ENCODE measurements at regions not wholly inside any gene's neighbourhood (a gene's known extent, or its start where the extent isn't known, plus 50 kb on each side); places are given as distances from the start of the nearest gene placed in this dataset.

DNA sequence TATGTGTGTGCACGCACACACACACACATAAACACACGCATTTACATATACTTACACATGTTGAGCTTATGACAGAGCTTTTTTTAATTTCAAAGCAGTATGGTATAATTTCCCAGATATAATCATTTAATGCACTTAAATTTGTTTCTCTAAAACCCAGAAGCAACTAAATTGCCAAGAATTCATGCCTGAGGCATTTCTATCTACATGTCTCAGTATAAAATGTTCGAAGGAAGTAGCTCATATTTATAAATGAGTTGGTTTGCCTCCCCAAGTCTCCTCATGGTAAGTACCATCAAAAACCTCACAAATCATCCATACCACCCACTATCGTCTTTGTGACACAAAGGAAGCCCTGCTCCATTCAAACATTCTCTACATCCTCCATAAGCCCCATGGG, 130.6 kb downstream of the RPL22L1 start (continued):
- TF ChIP-seq, protein P1, sequence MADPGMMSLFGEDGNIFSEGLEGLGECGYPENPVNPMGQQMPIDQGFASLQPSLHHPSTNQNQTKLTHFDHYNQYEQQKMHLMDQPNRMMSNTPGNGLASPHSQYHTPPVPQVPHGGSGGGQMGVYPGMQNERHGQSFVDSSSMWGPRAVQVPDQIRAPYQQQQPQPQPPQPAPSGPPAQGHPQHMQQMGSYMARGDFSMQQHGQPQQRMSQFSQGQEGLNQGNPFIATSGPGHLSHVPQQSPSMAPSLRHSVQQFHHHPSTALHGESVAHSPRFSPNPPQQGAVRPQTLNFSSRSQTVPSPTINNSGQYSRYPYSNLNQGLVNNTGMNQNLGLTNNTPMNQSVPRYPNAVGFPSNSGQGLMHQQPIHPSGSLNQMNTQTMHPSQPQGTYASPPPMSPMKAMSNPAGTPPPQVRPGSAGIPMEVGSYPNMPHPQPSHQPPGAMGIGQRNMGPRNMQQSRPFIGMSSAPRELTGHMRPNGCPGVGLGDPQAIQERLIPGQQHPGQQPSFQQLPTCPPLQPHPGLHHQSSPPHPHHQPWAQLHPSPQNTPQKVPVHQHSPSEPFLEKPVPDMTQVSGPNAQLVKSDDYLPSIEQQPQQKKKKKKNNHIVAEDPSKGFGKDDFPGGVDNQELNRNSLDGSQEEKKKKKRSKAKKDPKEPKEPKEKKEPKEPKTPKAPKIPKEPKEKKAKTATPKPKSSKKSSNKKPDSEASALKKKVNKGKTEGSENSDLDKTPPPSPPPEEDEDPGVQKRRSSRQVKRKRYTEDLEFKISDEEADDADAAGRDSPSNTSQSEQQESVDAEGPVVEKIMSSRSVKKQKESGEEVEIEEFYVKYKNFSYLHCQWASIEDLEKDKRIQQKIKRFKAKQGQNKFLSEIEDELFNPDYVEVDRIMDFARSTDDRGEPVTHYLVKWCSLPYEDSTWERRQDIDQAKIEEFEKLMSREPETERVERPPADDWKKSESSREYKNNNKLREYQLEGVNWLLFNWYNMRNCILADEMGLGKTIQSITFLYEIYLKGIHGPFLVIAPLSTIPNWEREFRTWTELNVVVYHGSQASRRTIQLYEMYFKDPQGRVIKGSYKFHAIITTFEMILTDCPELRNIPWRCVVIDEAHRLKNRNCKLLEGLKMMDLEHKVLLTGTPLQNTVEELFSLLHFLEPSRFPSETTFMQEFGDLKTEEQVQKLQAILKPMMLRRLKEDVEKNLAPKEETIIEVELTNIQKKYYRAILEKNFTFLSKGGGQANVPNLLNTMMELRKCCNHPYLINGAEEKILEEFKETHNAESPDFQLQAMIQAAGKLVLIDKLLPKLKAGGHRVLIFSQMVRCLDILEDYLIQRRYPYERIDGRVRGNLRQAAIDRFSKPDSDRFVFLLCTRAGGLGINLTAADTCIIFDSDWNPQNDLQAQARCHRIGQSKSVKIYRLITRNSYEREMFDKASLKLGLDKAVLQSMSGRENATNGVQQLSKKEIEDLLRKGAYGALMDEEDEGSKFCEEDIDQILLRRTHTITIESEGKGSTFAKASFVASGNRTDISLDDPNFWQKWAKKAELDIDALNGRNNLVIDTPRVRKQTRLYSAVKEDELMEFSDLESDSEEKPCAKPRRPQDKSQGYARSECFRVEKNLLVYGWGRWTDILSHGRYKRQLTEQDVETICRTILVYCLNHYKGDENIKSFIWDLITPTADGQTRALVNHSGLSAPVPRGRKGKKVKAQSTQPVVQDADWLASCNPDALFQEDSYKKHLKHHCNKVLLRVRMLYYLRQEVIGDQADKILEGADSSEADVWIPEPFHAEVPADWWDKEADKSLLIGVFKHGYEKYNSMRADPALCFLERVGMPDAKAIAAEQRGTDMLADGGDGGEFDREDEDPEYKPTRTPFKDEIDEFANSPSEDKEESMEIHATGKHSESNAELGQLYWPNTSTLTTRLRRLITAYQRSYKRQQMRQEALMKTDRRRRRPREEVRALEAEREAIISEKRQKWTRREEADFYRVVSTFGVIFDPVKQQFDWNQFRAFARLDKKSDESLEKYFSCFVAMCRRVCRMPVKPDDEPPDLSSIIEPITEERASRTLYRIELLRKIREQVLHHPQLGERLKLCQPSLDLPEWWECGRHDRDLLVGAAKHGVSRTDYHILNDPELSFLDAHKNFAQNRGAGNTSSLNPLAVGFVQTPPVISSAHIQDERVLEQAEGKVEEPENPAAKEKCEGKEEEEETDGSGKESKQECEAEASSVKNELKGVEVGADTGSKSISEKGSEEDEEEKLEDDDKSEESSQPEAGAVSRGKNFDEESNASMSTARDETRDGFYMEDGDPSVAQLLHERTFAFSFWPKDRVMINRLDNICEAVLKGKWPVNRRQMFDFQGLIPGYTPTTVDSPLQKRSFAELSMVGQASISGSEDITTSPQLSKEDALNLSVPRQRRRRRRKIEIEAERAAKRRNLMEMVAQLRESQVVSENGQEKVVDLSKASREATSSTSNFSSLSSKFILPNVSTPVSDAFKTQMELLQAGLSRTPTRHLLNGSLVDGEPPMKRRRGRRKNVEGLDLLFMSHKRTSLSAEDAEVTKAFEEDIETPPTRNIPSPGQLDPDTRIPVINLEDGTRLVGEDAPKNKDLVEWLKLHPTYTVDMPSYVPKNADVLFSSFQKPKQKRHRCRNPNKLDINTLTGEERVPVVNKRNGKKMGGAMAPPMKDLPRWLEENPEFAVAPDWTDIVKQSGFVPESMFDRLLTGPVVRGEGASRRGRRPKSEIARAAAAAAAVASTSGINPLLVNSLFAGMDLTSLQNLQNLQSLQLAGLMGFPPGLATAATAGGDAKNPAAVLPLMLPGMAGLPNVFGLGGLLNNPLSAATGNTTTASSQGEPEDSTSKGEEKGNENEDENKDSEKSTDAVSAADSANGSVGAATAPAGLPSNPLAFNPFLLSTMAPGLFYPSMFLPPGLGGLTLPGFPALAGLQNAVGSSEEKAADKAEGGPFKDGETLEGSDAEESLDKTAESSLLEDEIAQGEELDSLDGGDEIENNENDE (IDR thresholded peaks at IDR 0.05; ENCODE audit: insufficient replicate concordance, low read length), result no peak
- TF ChIP-seq SP2 (IDR thresholded peaks at IDR 0.05; ENCODE audit: low read length) (no peak), RBBP5 (IDR thresholded peaks at IDR 0.05; ENCODE audit: borderline replicate concordance, low read depth, low read length) (no peak)
